SJCRH30 (cell line): ENCODE measurements at regions not wholly inside any gene's neighbourhood (a gene's known extent, or its start where the extent isn't known, plus 50 kb on each side); places are given as distances from the start of the nearest gene placed in this dataset.

Experiments used
- DNase-seq, 2 experiments: peaks; one replicate each; pipeline ENCODE4 v3.0.0-alpha.2; 2015 to 2020
- H3K27ac ChIP-seq: fragments of 250-450 bp; sonication (Bioruptor Pico); 2 replicates; pipeline ENCODE4 v1.5.1; 2020; ENCODE audit warnings: mild to moderate bottlenecking, moderate library complexity
- H3K27me3 ChIP-seq: fragments of 250-450 bp; sonication (Bioruptor Pico); 2 replicates; pipeline ENCODE4 v1.5.1; 2020; ENCODE audit warnings: mild to moderate bottlenecking, moderate library complexity
- H3K36me3 ChIP-seq: fragments of 250-450 bp; sonication (Bioruptor Pico); 2 replicates; pipeline ENCODE4 v1.5.1; 2020; ENCODE audit warnings: mild to moderate bottlenecking, moderate library complexity
- H3K4me1 ChIP-seq: fragments of 250-450 bp; sonication (Bioruptor Pico); 2 replicates; pipeline ENCODE4 v1.5.1; 2020; ENCODE audit warnings: mild to moderate bottlenecking, moderate library complexity
- H3K4me3 ChIP-seq: fragments of 250-450 bp; sonication (Bioruptor Pico); 2 replicates; pipeline ENCODE4 v1.5.1; 2020; ENCODE audit warnings: mild to moderate bottlenecking, moderate library complexity
- H3K9me3 ChIP-seq: fragments of 250-450 bp; sonication (Bioruptor Pico); replicated peaks from 2 replicates; pipeline ENCODE4 v1.5.1; 2020; ENCODE audit warnings: mild to moderate bottlenecking, moderate library complexity

DNA sequence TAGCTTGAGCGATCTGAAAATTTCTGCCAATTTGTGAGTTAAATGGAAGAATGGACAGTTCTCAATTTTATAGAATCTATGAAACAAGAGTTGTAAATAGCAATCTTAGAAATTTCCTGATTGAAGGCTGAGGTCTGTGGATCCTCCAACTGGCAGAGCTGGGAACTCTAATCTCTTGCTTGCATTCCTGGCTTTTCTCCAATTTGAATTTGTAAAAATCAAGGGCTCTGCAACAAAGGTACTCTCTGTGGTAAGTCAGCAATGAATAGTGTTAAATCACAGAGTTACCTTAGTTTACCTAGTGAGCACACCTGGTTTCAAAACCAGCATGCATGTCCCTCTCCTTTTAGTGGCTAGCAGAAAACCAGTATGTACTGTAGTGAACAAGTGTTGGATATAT is 1070.5 kb downstream of the TDRD15 start:
- Histone ChIP-seq H3K27ac (no peak overlapping the region), H3K36me3 (no peaks in the 10 kb centered on the region), H3K9me3 (no peaks in the 10 kb centered on the region), H3K4me3 (no peak overlapping the region), H3K4me1 (no peaks in the 10 kb centered on the region), H3K27me3 (no peaks in the 10 kb centered on the region)
- no peak for DNase-seq

DNA sequence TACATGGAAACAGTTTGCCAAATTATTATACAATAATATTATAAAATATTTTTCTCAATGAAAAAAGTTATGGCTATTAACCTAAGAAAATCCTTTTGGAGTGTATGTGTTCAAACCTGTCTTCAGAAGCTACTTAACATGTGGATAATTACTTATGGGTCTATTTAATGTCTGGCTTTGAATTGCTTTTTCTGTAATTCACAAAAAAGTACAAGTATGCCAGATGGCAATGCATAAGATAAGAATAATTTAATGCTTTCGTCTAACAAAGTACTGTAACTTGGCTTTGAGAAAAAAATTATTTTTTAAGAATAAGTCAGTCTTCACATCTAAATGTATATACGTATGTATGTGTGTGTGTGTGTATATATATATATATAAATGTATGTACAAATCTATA is 1073.0 kb downstream of the TDRD15 start:
- no peaks in the 10 kb centered on the region for H3K9me3 ChIP-seq
- H3K27me3 ChIP-seq = no peaks in the 10 kb centered on the region
- no peak for DNase-seq
- H3K4me1 ChIP-seq = no peaks in the 10 kb centered on the region
- H3K4me3 ChIP-seq = no peak overlapping the region
- no peaks in the 10 kb centered on the region for H3K36me3 ChIP-seq
- H3K27ac ChIP-seq = no peak overlapping the region

DNA sequence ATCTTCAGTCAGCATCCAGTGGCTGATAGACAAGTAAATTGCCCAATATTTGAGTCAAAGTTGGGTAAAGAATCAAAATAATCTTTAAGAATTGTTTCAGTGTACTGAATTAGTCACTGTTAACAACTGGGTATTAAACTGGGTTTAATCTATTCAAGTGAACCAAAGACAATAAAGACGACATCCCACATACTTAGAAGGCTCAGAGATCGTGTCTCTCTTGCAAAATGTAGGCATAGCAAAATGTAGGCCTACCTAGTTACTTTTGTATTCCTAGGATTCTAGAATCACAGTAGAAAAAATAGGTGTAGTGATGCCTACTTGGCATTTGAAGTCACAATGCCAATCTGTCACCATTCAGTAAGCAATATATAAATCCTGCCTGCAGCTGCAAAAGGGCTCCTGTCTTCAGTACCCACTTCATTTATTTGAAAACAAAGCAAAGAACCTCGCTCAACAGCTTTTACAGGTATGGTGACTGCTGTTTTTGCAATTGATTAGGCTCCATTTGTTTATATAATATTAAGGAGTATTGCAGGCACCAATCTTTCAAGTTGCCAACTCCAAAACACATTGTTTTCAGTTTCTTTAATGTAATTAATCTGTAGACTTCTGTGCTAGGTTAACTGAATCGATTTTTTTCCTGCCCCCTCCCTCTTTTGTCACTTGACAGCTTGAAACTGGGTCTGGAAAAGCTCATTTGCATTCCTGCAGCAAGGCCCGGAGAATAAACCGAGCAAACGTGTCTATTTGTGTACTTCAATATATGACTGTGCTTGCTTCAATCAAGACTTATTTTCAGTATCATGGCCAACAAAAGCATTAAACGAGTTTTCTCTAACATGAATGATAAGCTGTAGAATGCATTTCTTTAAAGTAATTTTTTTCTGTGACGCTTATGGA is 1074.9 kb downstream of the TDRD15 start:
- no peak overlapping the region for H3K4me3 ChIP-seq
- no peaks in the 10 kb centered on the region for H3K36me3 ChIP-seq
- no peaks in the 10 kb centered on the region for H3K27me3 ChIP-seq
- H3K4me1 ChIP-seq = no peaks in the 10 kb centered on the region
- no peak overlapping the region for H3K27ac ChIP-seq
- H3K9me3 ChIP-seq = no peaks in the 10 kb centered on the region
- no peak for DNase-seq

DNA sequence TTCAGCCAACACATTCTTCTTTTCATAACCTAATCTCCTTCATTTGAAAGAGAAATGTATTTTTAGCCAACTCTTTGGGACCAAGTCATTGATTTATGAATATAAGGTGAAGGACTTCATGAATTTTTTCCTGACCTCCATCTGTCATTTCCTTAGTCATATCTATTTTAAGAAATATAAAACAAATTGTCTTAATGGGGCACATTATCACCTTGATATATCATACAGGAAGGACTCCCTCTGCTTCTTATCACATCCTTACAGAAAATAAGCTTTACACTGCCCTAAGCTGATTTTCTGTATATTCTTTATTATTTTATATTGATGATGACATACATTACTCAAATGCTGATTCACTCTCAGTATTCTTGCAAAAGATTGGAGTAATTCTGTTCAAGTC is 1076.2 kb downstream of the TDRD15 start:
- DNase-seq = no peak
- no peaks in the 10 kb centered on the region for H3K4me1 ChIP-seq
- no peaks in the 10 kb centered on the region for H3K36me3 ChIP-seq
- H3K9me3 ChIP-seq = no peaks in the 10 kb centered on the region
- no peak overlapping the region for H3K27ac ChIP-seq
- no peak overlapping the region for H3K4me3 ChIP-seq
- H3K27me3 ChIP-seq = no peaks in the 10 kb centered on the region

DNA sequence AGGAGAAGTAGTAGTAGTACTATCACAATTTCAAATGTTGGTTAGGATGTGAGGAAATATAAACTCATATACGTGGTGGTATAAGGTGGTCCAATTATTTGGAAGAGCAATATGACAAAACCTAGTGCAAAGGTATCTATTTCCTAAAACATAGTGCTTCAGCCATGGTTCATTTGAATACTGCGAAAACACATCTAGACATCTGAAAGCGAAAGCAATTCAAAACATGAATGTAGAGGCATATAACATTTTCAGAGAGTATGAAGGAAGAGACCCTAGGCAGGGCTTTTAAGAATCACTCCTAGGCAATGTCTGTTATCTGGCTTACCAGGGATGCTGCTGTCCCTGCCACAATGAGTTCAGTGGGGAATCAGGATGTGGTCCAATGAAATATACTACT is 1085.8 kb downstream of the TDRD15 start:
- no peak overlapping the region for H3K4me3 ChIP-seq
- DNase-seq = no peak
- H3K36me3 ChIP-seq = no peaks in the 10 kb centered on the region
- no peaks in the 10 kb centered on the region for H3K4me1 ChIP-seq
- H3K27me3 ChIP-seq = no peaks in the 10 kb centered on the region
- H3K9me3 ChIP-seq = no peaks in the 10 kb centered on the region
- no peak overlapping the region for H3K27ac ChIP-seq

DNA sequence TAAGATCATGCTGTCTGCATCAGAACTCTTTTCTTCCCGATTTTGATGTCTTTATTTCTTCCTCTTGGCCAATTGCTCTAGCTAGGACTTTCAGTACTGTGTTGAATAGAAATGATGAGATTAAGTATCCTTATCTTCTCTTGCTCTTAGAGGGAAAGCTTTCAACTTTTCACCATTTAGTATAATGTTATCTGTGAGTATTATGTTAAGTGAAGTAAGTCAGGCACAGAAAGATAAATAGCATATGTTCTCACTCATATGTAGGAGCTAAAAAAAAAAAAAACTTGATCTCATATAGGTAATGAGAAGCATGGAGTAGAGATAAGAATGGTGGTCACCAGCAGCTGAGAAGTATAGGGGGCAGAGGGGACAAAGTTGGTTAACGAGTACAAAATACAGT is 1089.5 kb downstream of the TDRD15 start:
- Histone ChIP-seq H3K4me1 (no peaks in the 10 kb centered on the region), H3K9me3 (no peaks in the 10 kb centered on the region), H3K4me3 (no peak overlapping the region), H3K27me3 (no peaks in the 10 kb centered on the region), H3K36me3 (no peaks in the 10 kb centered on the region), H3K27ac (no peak overlapping the region)
- DNase-seq = no peak

DNA sequence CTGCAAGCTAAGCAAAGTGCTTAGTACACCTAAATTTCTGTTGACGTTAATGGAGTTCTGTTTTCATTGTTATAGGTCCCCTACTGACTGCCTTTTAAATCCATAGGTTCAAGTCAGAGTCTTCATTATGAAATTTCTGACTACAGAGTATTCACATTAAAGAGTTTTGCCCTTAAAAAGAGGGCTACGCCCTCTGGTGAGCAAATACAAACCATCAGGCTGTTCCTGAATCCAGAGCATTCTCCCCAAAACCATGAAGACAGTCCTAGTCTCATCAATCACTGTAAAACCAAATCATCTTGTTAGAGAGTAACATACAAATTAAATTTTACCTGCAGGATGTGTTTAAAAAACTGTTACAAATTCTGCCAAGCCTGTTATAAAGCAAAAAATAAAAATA is 1091.7 kb downstream of the TDRD15 start:
- no peaks in the 10 kb centered on the region for H3K9me3 ChIP-seq
- DNase-seq = peak in 1 of 2 experiments; percentile 11
- H3K4me3 ChIP-seq = no peak overlapping the region
- H3K36me3 ChIP-seq = no peaks in the 10 kb centered on the region
- H3K27ac ChIP-seq = no peak overlapping the region
- H3K4me1 ChIP-seq = no peaks in the 10 kb centered on the region
- H3K27me3 ChIP-seq = no peaks in the 10 kb centered on the region

DNA sequence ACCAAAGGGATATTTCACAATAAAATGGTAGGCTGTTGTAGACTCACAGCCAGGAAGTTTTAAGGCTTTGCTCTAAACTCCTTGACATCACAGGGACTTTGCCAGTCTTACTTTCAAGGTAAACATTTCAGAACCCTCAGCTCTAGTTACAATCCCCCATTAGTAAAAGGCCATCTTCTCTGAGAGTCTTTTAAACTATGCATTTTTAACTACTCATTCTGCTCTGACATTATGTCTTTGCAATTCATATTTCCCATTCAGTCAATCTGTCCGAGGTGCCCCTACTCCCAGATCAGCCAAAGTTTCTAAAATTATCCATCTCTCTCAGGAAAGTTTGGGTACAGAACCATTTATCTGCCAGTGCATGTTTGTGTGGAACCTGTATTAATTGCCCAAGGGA is 1094.1 kb downstream of the TDRD15 start:
- Histone ChIP-seq H3K9me3 (no peaks in the 10 kb centered on the region), H3K36me3 (no peaks in the 10 kb centered on the region), H3K27me3 (no peaks in the 10 kb centered on the region), H3K4me1 (0 out of 2 replicates have a peak, but pooled peaks cover 7% of the 10 kb centered on the region), H3K27ac (no peak overlapping the region), H3K4me3 (no peak overlapping the region)
- no peak for DNase-seq

DNA sequence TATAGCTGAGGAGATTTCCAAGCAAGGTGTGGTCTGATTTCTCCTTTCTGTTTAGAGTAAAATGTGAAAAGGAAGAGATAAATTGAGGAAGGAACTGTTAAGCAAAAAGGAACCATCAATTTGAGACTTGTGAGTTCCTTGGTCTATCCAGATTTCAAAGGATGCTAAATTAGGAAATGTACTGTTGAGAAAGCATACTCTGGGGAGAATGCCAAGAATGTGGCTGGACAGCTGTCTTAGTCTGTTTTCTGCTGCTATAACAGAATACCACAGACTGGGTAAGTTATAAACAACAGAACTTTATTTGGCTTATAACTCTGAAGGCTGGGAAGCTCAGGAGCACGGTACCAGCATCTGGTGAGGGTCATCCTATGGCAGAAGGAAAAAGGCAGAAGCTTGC is 1097.2 kb downstream of the TDRD15 start:
- H3K36me3 ChIP-seq = no peaks in the 10 kb centered on the region
- H3K4me3 ChIP-seq = no peak overlapping the region
- no peaks in the 10 kb centered on the region for H3K27me3 ChIP-seq
- DNase-seq = peak; percentile 7 to 54
- 0 out of 2 replicates have a peak, but pooled peaks cover 7% of the 10 kb centered on the region for H3K4me1 ChIP-seq
- no peak overlapping the region for H3K27ac ChIP-seq
- H3K9me3 ChIP-seq = no peaks in the 10 kb centered on the region

DNA sequence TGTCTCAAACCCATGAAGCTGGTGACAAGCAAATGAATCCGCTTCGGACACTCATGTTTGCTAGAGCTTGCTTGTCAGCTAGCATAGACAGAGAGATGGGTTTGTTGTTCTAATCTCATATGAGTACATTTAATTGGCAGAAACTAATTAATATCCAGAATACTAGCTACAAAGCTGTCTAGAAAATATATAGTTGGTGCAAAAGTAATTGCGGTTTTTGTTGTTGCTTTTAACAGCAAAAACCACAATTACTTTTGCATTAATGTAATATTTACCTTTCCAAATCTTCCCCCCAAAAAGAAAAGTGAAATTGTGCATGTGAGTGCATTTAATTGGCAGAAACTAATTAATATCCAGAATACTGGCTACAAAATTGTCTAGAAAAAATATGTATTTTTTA is 1115.2 kb downstream of the TDRD15 start:
- no peaks in the 10 kb centered on the region for H3K27me3 ChIP-seq
- H3K9me3 ChIP-seq = no peaks in the 10 kb centered on the region
- peaks cover 6% of the 10 kb centered on the region for H3K4me1 ChIP-seq
- no peak overlapping the region for H3K27ac ChIP-seq
- no peak overlapping the region for H3K4me3 ChIP-seq
- no peaks in the 10 kb centered on the region for H3K36me3 ChIP-seq
- DNase-seq = no peak

DNA sequence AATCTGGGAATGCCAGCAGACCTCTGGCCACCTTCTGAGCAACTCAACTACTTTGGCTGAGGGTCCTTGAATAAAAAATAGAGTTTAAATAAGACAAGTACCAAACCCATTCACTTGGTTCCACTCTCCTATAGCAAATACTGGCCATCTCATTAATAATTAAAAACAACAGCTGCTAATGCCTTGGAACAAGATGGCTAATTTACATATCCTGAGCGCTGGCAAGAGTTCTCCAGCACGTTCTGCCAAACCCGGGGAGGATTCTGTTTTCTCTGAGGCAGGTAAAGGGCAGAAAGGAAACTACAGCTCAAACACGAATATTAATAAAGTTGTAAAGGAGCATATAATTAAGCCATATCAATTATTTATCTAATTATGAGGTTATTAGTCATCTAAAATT is 1123.7 kb downstream of the TDRD15 start:
- DNase-seq = peak in 1 of 2 experiments; percentile 8
- Histone ChIP-seq H3K27ac (no peak overlapping the region), H3K27me3 (no peaks in the 10 kb centered on the region), H3K4me1 (no peaks in the 10 kb centered on the region), H3K4me3 (no peak overlapping the region), H3K9me3 (no peaks in the 10 kb centered on the region), H3K36me3 (no peaks in the 10 kb centered on the region)

DNA sequence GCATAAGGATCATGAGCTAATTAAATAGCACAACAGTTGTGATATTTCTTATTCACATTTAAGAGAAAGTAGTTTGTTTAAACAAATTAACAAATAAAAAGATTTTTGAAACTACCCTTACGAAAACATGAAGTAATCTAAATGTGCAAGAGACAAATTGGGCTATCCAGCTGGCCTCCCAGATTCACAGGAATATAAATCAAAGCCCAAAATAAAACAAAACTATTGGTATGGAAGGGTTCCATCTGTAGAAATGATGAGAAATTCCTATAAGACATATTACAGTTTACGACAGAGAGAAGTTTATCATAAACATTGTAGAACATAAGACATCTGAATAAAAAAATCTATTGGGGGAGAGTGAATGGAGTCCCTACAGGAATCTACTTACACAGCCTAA is 1125.1 kb downstream of the TDRD15 start:
- Histone ChIP-seq H3K27me3 (no peaks in the 10 kb centered on the region), H3K9me3 (no peaks in the 10 kb centered on the region), H3K4me3 (no peak overlapping the region), H3K27ac (no peak overlapping the region), H3K4me1 (no peaks in the 10 kb centered on the region), H3K36me3 (no peaks in the 10 kb centered on the region)
- no peak for DNase-seq

DNA sequence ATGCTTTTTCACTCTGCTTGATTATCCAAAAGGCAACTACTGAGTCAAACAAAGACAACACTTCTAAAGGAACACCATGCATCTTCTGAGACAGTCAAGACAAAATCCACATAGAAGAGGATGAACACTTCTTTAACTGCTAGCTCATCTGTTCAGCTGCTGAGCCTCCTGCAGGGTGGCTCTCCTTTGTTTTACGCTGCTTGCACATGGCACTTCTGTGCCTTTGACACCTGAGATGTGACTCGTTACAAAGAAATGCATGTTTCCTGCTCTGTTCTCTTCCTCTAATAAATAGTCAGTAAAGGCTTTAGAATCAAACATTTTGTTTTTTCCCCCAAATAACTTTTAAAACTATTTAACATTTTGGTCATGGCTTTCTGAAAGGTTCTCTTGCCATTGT is 1129.4 kb downstream of the TDRD15 start:
- H3K36me3 ChIP-seq = no peaks in the 10 kb centered on the region
- no peaks in the 10 kb centered on the region for H3K9me3 ChIP-seq
- H3K27ac ChIP-seq = no peak overlapping the region
- DNase-seq = no peak
- no peak overlapping the region for H3K4me3 ChIP-seq
- no peaks in the 10 kb centered on the region for H3K27me3 ChIP-seq
- H3K4me1 ChIP-seq = no peaks in the 10 kb centered on the region

DNA sequence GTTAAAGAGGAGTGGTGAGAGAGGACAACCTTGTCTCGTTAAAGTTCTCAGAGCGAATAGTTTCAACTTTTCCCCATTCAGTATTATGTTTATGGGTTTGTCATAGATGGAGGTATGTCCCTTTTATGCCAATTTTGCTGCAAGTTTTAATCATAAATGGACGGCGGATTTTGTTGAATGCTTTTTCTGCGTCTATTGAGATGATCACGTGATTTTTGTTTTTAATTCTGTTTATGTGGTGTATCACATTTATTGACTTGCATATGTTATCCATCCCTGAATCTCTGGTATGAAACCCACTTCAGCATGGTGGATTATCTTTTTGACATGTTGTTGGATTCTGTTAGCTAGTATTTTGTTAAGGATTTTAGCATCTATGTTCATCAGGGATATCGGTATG is 1123.8 kb upstream of the KLHL29 start:
- Histone ChIP-seq H3K36me3 (no peaks in the 10 kb centered on the region), H3K4me3 (no peak overlapping the region), H3K27ac (no peak overlapping the region), H3K27me3 (no peaks in the 10 kb centered on the region), H3K4me1 (no peaks in the 10 kb centered on the region), H3K9me3 (no peaks in the 10 kb centered on the region)
- DNase-seq = no peak

DNA sequence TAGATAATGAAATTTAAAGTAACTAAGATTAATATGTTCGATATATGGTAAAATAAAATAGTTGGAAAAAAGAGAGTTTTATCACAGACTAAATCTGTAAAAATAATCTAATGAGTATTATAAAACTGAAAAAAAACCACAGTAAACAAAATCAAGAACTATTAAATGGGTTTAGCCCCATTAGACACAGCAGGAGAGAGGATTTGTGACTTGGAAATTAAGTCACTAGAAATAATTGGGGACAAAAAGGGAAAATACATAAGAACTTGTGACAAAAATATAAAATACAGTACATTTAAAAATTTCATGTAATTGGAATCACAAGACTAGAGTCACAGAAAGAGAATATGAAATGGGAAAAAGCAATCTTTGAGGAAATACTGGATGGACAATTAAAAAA is 1114.6 kb upstream of the KLHL29 start:
- Histone ChIP-seq H3K27me3 (0 out of 2 replicates have a peak, but pooled peaks cover 4% of the 10 kb centered on the region), H3K9me3 (0 out of 2 replicates have a peak, but pooled peaks cover 4% of the 10 kb centered on the region), H3K27ac (no peak overlapping the region), H3K4me1 (no peaks in the 10 kb centered on the region), H3K36me3 (no peaks in the 10 kb centered on the region), H3K4me3 (no peak overlapping the region)
- DNase-seq = no peak

DNA sequence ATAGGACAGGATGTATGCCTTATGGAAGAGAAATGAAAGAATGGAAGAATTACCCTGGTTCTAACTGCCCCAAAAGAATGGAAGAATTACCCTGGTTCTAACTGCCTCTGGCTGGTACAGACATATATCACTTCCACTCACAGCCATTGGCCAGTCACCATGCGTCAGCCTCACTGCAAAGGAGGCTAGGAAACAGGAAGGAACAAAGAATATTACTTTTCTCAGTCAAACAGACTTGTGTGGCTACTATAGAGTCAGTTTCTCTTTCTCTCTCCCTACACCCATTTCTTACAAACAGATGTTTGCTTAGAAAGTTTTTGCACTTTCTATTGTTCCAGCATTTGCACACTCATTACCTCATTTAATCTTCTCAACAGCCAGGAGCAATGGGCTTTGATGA is 1111.1 kb upstream of the KLHL29 start:
- DNase-seq = no peak
- Histone ChIP-seq H3K9me3 (0 out of 2 replicates have a peak, but pooled peaks cover 4% of the 10 kb centered on the region), H3K36me3 (no peaks in the 10 kb centered on the region)

More for the DNA sequence above, 1111.1 kb upstream of the KLHL29 start:
- Histone ChIP-seq H3K4me3 (no peak overlapping the region), H3K27me3 (0 out of 2 replicates have a peak, but pooled peaks cover 4% of the 10 kb centered on the region), H3K27ac (no peak overlapping the region), H3K4me1 (no peaks in the 10 kb centered on the region)
